CD4-positive, CD25-positive, alpha-beta regulatory T cell (primary cell): ENCODE measurements at regions not wholly inside any gene's neighbourhood (a gene's known extent, or its start where the extent isn't known, plus 50 kb on each side); places are given as distances from the start of the nearest gene placed in this dataset.

Experiments used
- ATAC-seq, 2 donors: fragments of 150-1000 bp; cut with Tn5 transposase; one replicate each; pipeline ENCODE4 v1.10.0; 2021; ENCODE audit warnings: low read depth in 2 of 2, moderate number of reproducible peaks in 2 of 2, moderate library complexity in 1 of 2
- DNase-seq, 3 donors: peaks; one replicate each; pipeline versions ENCODE4 v3.0.0 to v3.0.0-alpha.2; 2012 to 2022; ENCODE audit warnings: mixed read lengths in 1 of 3
- H3K27ac ChIP-seq: one replicate; pipeline ENCODE4 v1.7.0; 2013; ENCODE audit warnings: mild to moderate bottlenecking, low read length; ENCODE audit not compliant: insufficient read depth, poor library complexity, severe bottlenecking
- H3K27me3 ChIP-seq: one replicate; pipeline ENCODE4 v1.7.0; 2013; ENCODE audit warnings: low read length; ENCODE audit not compliant: control insufficient read depth, insufficient read depth
- H3K36me3 ChIP-seq: one replicate; pipeline ENCODE4 v1.7.0; 2013; ENCODE audit warnings: mild to moderate bottlenecking, low read length, moderate library complexity; ENCODE audit not compliant: control insufficient read depth, insufficient read depth
- H3K4me1 ChIP-seq: 2 replicates; pipeline ENCODE4 v1.7.0; 2013; ENCODE audit warnings: mild to moderate bottlenecking, low read length; ENCODE audit not compliant: insufficient read depth, control insufficient read depth, poor library complexity, severe bottlenecking
- H3K4me3 ChIP-seq: one replicate; pipeline ENCODE4 v1.7.0; 2013; ENCODE audit warnings: low read depth, mild to moderate bottlenecking, low read length, moderate library complexity
- H3K9me3 ChIP-seq, 2 experiments: 1 replicate in 1 of 2; 2 replicates in 1 of 2; pipeline ENCODE4 v1.7.0; 2013; ENCODE audit warnings: low read length in 2 of 2, mild to moderate bottlenecking in 1 of 2, moderate library complexity in 1 of 2; ENCODE audit not compliant: control insufficient read depth in 2 of 2
- H3K27ac Mint-ChIP-seq, 3 donors: one replicate each; pipeline ENCODE4 v1.8.0; 2020 to 2022; ENCODE audit warnings: mild to moderate bottlenecking in 3 of 3, mixed read lengths in 3 of 3, moderate library complexity in 2 of 3
- H3K27me3 Mint-ChIP-seq: one replicate; pipeline ENCODE4 v1.8.0; 2022; ENCODE audit warnings: mild to moderate bottlenecking, mixed read lengths
- H3K36me3 Mint-ChIP-seq: one replicate; pipeline ENCODE4 v1.8.0; 2020; ENCODE audit warnings: mixed read lengths
- H3K4me1 Mint-ChIP-seq, 4 donors: one replicate each; pipeline ENCODE4 v1.8.0; 2020 to 2022; ENCODE audit warnings: mixed read lengths in 4 of 4, mild to moderate bottlenecking in 1 of 4
- H3K4me3 Mint-ChIP-seq, 4 donors: one replicate each; pipeline ENCODE4 v1.8.0; 2020 to 2022; ENCODE audit warnings: mild to moderate bottlenecking in 4 of 4, mixed read lengths in 4 of 4, moderate library complexity in 3 of 4
- H3K9me3 Mint-ChIP-seq, 7 donors: one replicate each; pipeline ENCODE4 v1.8.0; 2020 to 2022; ENCODE audit warnings: mixed read lengths in 7 of 7, mild to moderate bottlenecking in 3 of 7, moderate library complexity in 2 of 7

DNA sequence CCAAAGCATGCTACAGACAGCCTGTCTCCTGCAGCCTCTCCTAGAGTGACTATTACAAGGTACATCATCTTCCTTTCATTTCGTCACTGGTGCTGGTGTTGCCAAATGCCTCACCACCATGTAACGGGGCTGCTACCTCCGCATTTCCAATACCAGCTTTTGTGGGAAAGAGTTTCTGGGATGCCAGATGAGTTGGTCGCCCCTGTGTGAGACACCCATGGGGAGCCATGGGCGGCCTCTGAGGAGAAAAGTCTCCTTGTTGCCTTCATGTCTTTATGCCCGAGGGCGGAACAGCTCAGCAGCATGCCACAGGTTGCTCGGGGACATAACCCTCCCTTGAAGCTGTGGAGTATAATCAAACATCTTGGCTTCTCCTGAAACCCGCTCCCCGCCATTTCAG lies 169.6 kb downstream of the THBS2 start:
- no peaks in the 10 kb centered on the region for H3K4me1 ChIP-seq
- no peak for DNase-seq
- no peak overlapping the region for H3K4me3 ChIP-seq
- Mint-ChIP-seq H3K36me3 (no peaks in the 10 kb centered on the region), H3K4me3 (no peak overlapping the region), H3K4me1 (no peaks in the 10 kb centered on the region), H3K9me3 (peaks cover 2 to 8% (median 3%) of the 10 kb centered on the region in 7 donors), H3K27me3 (no peaks in the 10 kb centered on the region), H3K27ac (no peak overlapping the region)
- no peaks in the 10 kb centered on the region for H3K36me3 ChIP-seq
- H3K27ac ChIP-seq, result no peak overlapping the region
- no peaks in the 10 kb centered on the region for H3K27me3 ChIP-seq
- ATAC-seq, result no peak
- H3K9me3 ChIP-seq, result no peaks in the 10 kb centered on the region

DNA sequence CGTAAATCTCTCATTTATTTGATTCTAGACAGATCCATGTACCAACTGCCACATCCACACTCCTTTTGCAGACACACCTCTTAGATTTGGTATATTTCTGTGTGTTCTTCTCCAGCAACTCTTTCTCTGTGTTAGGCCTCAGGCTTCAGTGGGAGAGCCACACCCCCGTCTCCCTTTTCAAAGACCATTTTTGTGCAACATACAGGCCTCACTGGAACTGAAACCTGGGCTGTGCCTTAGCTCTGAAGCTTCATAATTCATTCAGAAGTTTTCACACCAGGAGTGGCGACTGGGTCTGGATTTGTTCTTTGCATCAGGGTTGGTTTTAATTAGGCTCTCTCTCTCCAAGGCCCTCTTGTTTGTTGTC lies 170.2 kb downstream of the THBS2 start:
- no peaks in the 10 kb centered on the region for H3K4me1 ChIP-seq
- H3K27ac ChIP-seq, result no peak overlapping the region
- H3K9me3 ChIP-seq, result no peaks in the 10 kb centered on the region
- DNase-seq (no peak), ATAC-seq (no peak)
- Mint-ChIP-seq H3K27ac (no peak overlapping the region), H3K27me3 (no peaks in the 10 kb centered on the region), H3K4me3 (no peak overlapping the region), H3K9me3 (peaks cover 0 to 4% (median 1%) of the 10 kb centered on the region in 7 donors), H3K36me3 (no peaks in the 10 kb centered on the region), H3K4me1 (no peaks in the 10 kb centered on the region)
- no peaks in the 10 kb centered on the region for H3K36me3 ChIP-seq
- H3K27me3 ChIP-seq, result no peaks in the 10 kb centered on the region
- H3K4me3 ChIP-seq, result no peak overlapping the region

DNA sequence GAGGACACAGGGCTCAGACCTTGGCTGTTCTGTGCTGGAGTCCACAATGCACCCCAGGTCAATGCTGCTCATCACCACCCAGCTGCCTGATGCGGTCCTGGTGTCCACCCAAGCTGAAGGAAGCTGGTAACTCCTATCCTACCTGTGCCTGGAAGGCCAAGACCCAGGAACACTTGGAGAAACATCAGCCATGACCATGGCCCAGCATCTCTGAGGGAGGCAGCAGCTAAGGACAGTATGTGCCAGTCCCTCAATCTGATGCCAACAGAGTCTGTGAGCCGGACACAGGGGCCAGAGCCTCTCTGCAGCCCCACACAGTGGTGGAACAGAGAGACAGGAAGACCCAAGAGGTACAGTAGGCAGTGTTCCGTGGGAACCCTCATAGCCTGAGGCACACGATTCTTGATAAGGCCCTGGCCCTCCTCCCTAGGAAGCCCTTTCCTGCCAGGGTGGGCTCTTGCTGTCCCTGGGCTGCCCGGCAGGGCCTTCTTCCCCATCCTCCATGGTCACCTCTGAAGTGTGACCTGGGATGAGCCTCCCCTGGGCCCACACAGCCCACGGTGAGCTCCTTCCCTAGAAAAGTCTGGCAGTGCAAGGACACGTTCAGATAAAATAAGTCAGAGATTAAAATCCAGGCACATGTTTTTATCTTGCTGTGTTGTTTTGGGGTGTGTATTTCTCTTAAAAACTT lies 170.7 kb downstream of the THBS2 start:
- Histone ChIP-seq H3K27ac (no peak overlapping the region), H3K4me3 (no peak overlapping the region), H3K9me3 (no peaks in the 10 kb centered on the region), H3K36me3 (no peaks in the 10 kb centered on the region), H3K4me1 (no peaks in the 10 kb centered on the region), H3K27me3 (no peaks in the 10 kb centered on the region)
- H3K36me3 Mint-ChIP-seq, result no peaks in the 10 kb centered on the region
- H3K27me3 Mint-ChIP-seq, result no peaks in the 10 kb centered on the region
- H3K4me1 Mint-ChIP-seq, result no peaks in the 10 kb centered on the region
- H3K27ac Mint-ChIP-seq, result no peak overlapping the region
- DNase-seq, result no peak
- H3K9me3 Mint-ChIP-seq, result peaks cover 0 to 4% (median 1%) of the 10 kb centered on the region in 7 donors
- no peak overlapping the region for H3K4me3 Mint-ChIP-seq
- no peak for ATAC-seq

DNA sequence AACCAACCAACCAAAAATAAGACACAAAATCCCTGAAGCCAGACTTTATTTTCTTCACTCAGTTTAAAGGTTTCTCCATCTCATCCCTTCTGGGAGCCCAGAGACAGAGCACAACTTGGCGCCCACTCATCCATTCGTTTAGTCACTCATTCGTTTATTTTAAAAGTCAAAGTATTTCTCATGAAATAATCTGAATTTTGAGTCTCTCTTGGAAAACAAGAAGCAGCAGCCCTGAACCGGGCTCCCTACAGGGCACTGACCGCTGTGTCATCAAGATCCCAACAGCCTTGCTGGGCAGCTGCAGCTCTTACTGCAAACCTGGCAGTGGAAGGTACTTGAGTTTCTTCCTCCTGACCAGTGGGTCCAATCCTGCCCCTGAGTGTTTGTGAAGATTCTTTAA lies 171.6 kb downstream of the THBS2 start:
- H3K36me3 Mint-ChIP-seq, result no peaks in the 10 kb centered on the region
- no peak overlapping the region for H3K27ac Mint-ChIP-seq
- no peaks in the 10 kb centered on the region for H3K4me1 Mint-ChIP-seq
- Histone ChIP-seq H3K27me3 (no peaks in the 10 kb centered on the region), H3K27ac (no peak overlapping the region), H3K36me3 (no peaks in the 10 kb centered on the region), H3K9me3 (no peaks in the 10 kb centered on the region), H3K4me3 (no peak overlapping the region), H3K4me1 (no peaks in the 10 kb centered on the region)
- H3K9me3 Mint-ChIP-seq, result peaks cover 0 to 4% (median 1%) of the 10 kb centered on the region in 7 donors
- H3K27me3 Mint-ChIP-seq, result no peaks in the 10 kb centered on the region
- DNase-seq (no peak), ATAC-seq (no peak)
- no peak overlapping the region for H3K4me3 Mint-ChIP-seq

DNA sequence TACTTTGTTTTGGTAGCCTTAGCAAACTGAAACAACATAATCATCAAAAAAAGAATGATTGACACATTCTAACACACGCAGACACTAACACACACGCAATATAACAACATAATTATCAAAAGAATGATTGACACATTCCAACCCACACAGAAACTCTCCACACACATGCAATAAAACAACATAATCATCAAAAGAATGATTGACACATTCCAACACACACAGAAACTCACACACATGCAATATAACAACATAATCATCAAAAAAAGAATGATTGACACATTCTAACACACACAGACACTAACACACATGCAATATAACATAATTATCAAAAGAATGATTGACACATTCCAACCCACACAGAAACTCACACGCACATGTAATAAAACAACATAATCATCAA lies 172.4 kb downstream of the THBS2 start:
- H3K36me3 Mint-ChIP-seq, result no peaks in the 10 kb centered on the region
- Histone ChIP-seq H3K27me3 (no peaks in the 10 kb centered on the region), H3K4me1 (no peaks in the 10 kb centered on the region), H3K4me3 (no peak overlapping the region), H3K27ac (no peak overlapping the region), H3K9me3 (no peaks in the 10 kb centered on the region), H3K36me3 (no peaks in the 10 kb centered on the region)
- peaks cover 0 to 4% (median 1%) of the 10 kb centered on the region in 7 donors for H3K9me3 Mint-ChIP-seq
- no peaks in the 10 kb centered on the region for H3K4me1 Mint-ChIP-seq
- no peak overlapping the region for H3K27ac Mint-ChIP-seq
- ATAC-seq, result no peak
- no peak overlapping the region for H3K4me3 Mint-ChIP-seq
- DNase-seq, result no peak
- H3K27me3 Mint-ChIP-seq, result no peaks in the 10 kb centered on the region

DNA sequence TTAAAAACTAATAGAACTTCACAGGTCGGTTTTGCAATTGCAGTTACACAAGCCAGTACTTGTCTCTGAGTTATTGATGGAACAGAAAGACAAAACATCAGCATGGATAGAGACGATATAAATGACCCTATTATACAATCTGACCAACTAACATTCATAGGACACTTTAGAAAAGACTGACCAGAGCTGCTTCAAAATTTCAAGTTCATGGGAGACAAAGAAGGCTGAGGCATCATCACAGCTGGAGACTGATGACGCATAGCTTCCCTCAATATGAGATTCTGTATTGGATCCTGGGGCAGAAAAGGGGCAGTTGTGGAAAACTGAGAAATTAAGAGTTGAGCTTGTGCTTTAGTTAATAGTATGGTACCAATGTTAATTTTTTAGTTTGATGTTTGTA lies 174.0 kb downstream of the THBS2 start:
- ATAC-seq, result no peak
- Histone ChIP-seq H3K4me3 (no peak overlapping the region), H3K27me3 (no peaks in the 10 kb centered on the region), H3K4me1 (no peaks in the 10 kb centered on the region), H3K9me3 (no peaks in the 10 kb centered on the region), H3K27ac (no peak overlapping the region), H3K36me3 (no peaks in the 10 kb centered on the region)
- H3K27me3 Mint-ChIP-seq, result no peaks in the 10 kb centered on the region
- H3K4me3 Mint-ChIP-seq, result no peak overlapping the region
- H3K36me3 Mint-ChIP-seq, result no peaks in the 10 kb centered on the region
- H3K9me3 Mint-ChIP-seq, result peaks cover 0 to 2% (median 0%) of the 10 kb centered on the region in 7 donors
- no peaks in the 10 kb centered on the region for H3K4me1 Mint-ChIP-seq
- no peak overlapping the region for H3K27ac Mint-ChIP-seq
- no peak for DNase-seq

DNA sequence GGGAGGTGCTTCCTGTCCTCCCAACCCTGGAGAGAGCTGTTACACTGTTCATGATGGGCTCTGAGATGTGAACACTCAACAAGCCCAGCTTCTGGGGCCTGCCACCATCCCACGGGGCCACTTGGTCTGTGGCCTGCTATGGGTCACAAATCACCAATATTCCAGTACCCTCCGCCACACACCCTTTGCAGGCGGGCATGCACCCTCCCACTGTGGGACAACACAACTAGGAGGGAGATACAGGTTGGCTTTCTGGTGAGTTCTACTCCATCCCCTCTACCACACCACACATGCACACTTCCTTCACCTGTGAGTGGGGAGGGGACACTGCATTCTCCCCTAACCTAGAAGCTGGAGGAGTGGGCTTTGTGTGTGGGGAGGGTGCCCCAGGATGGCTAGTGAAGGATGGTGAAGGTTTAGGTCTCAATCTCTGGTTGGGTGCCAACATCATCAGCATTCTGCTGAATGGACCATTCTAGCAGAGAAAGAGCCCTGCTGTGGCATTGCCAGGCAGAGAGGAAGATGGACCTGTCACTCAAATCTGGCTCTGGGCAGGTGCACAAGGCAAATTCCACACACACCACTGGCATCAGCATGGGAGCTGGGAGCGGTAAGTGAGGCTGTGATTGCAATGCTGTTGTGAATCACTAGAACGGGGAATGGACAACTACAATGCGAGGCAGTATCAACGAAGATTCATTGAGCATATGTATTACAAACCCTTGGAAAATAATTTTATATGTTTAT lies 175.1 kb downstream of the THBS2 start:
- ATAC-seq, result no peak
- H3K27me3 Mint-ChIP-seq, result no peaks in the 10 kb centered on the region
- no peaks in the 10 kb centered on the region for H3K9me3 ChIP-seq

More for the DNA sequence above, 175.1 kb downstream of the THBS2 start:
- H3K4me3 Mint-ChIP-seq, result no peak overlapping the region
- H3K4me1 ChIP-seq, result no peaks in the 10 kb centered on the region
- no peak overlapping the region for H3K27ac Mint-ChIP-seq
- no peak overlapping the region for H3K27ac ChIP-seq
- no peaks in the 10 kb centered on the region for H3K27me3 ChIP-seq
- H3K4me3 ChIP-seq, result no peak overlapping the region
- H3K36me3 Mint-ChIP-seq, result no peaks in the 10 kb centered on the region
- DNase-seq, result no peak
- no peaks in the 10 kb centered on the region for H3K4me1 Mint-ChIP-seq
- no peaks in the 10 kb centered on the region for H3K36me3 ChIP-seq
- H3K9me3 Mint-ChIP-seq, result peaks cover 0 to 2% (median 0%) of the 10 kb centered on the region in 7 donors
